ENCODE measurements at regions not wholly inside any gene's neighbourhood (a gene's known extent, or its start where the extent isn't known, plus 50 kb on each side); places are given as distances from the start of the nearest gene placed in this dataset.
"Not testable (repeated sequence)": the region's sequence is repeated elsewhere in the genome, so short reads cannot be mapped to it uniquely, and the experiment has no call there.

DNA sequence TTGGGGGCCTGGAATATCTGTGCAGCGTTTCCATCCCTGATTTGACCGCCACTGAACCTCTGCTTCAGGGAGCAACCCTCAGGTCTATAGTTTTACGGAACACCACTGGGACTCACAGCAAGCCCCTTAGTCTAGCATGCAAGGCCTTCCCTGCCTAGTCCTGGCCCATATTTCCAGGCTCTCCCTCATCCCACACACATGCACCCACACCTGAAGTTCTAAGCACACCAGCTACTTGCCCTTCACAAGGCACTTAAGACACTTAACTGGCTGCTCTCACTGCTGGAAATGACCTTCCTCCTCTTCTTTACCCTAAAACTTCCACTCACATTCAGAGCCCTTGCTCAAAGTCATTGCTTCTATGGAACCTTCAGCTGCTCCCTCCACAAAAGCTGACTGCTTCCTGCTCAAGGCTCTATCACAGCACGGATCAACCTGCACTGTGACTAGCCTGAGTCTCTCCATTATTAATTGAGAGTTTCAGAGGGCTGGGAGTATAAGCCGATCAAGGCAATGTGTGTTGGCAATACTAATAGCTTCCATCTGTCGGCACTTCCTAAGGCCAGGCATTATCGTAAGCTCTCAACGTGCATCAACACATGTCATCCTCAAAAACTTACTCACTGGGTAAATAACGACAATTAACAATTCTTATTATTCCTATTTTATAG, 84.3 kb downstream of the RRAGC start:
- no peak overlapping the region for H3K4me3 ChIP-seq (ENCODE audit: low read length)
- TF ChIP-seq, protein P1, sequence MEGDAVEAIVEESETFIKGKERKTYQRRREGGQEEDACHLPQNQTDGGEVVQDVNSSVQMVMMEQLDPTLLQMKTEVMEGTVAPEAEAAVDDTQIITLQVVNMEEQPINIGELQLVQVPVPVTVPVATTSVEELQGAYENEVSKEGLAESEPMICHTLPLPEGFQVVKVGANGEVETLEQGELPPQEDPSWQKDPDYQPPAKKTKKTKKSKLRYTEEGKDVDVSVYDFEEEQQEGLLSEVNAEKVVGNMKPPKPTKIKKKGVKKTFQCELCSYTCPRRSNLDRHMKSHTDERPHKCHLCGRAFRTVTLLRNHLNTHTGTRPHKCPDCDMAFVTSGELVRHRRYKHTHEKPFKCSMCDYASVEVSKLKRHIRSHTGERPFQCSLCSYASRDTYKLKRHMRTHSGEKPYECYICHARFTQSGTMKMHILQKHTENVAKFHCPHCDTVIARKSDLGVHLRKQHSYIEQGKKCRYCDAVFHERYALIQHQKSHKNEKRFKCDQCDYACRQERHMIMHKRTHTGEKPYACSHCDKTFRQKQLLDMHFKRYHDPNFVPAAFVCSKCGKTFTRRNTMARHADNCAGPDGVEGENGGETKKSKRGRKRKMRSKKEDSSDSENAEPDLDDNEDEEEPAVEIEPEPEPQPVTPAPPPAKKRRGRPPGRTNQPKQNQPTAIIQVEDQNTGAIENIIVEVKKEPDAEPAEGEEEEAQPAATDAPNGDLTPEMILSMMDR (IDR thresholded peaks at IDR 0.05; ENCODE audit: insufficient read depth, low read depth, low read length, missing control alignments): no peak
- DNase-seq (ENCODE audit: low read depth): no peak

DNA sequence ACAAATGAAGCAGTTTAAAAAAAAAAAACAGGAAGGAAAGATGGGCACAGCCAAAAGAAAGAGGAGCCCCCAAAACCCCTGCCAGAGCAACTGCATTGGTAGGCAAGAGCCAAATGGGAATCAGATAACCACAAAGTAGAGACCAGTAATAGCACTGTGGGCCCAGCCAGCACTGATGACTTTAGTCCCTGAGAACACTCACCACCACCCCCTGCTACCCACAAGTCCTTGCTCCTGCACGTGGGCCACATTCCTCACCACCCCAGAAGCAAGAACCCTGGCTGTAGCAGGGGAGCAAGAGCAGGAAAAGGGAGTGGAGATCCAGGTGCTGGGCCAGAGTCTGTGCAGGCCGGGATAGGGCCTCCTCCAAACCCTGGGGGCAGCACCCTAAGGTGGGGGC, 86.1 kb downstream of the RRAGC start:
- TF ChIP-seq, protein P1 (IDR thresholded peaks at IDR 0.05; ENCODE audit: insufficient read depth, low read depth, low read length, missing control alignments): no peak
- H3K4me3 ChIP-seq (ENCODE audit: low read length): no peak overlapping the region
- DNase-seq (ENCODE audit: low read depth): no peak

- DNase-seq (ENCODE audit: low read depth): no peak
- TF ChIP-seq, protein P1 (IDR thresholded peaks at IDR 0.05; ENCODE audit: insufficient read depth, low read depth, low read length, missing control alignments): no peak
- H3K4me3 ChIP-seq (ENCODE audit: low read length): no peak overlapping the region
Observed at GRCh38 chr1:38772953-38773352, 86.6 kb downstream of the RRAGC start.

DNA sequence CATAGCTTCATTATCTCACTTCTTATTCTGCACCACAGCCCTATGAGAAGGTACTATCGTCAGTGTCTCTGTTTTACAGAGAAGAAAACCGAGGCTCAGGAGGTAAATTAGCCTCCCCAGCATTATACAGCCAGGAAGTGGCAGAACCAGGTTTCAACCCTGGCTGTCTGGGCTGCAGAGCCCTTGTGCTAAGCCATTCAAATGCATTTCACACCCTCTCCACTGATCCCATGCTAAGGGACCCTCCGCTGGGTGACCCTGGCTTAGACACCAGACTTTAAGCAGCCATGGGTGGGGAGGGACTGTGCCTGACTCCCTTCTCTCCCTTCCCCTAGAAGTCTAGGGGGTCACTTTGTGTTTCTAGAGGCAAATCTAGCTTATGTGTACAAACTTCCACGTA, 87.5 kb downstream of the RRAGC start:
- DNase-seq (ENCODE audit: low read depth): no peak
- H3K4me3 ChIP-seq (ENCODE audit: low read length): no peak overlapping the region
- TF ChIP-seq, protein P1 (IDR thresholded peaks at IDR 0.05; ENCODE audit: insufficient read depth, low read depth, low read length, missing control alignments): no peak

DNA sequence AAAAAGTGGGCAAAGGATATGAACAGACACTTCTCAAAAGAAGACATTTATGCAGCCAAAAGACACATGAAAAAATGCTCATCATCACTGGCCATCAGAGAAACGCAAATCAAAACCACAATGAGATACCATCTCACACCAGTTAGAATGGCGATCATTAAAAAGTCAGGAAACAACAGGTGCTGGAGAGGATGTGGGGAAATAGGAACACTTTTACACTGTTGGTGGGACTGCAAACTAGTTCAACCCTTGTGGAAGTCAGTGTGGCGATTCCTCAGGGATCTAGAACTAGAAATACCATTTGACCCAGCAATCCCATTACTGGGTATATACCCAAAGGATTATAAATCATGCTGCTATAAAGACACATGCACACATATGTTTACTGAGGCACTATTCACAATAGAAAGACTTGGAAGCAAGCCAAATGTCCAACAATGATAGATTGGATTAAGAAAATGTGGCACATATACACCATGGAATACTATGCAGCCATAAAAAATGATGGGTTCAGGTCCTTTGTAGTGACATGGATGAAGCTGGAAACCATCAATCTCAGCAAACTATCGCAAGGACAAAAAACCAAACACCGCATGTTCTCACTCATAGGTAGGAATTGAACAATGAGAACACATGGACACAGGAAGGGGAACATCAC, 88.9 kb downstream of the RRAGC start:
- not testable (repeated sequence) for DNase-seq (ENCODE audit: low read depth); H3K4me3 ChIP-seq (ENCODE audit: low read length)

DNA sequence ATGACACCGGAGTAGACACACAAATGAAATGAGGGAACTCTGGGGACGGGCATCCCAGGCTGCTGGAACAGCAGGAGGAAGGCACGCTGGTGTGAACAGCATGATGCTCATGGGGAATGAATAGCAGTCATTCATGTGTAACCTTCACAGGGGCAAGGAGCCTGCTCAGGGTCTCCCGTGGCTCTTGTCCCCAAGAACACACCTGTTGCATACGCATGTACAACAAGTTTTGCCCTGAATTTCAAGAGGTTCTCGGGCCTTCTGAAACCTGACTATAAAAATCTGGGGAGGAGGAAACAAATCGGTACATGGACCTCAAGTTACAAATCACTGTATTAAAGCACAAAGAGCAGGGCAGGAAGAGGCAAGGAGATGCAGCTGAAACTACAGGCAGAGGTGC, 93.4 kb downstream of the RRAGC start:
- H3K4me3 ChIP-seq (ENCODE audit: low read length): no peak overlapping the region
- TF ChIP-seq, protein P1 (IDR thresholded peaks at IDR 0.05; ENCODE audit: insufficient read depth, low read depth, low read length, missing control alignments): no peak
- DNase-seq (ENCODE audit: low read depth): no peak

- TF ChIP-seq, protein P1 (IDR thresholded peaks at IDR 0.05; ENCODE audit: insufficient read depth, low read depth, low read length, missing control alignments): no peak
- no peak overlapping the region for H3K4me3 ChIP-seq (ENCODE audit: low read length)
- DNase-seq (ENCODE audit: low read depth): no peak
Observed at GRCh38 chr1:38763121-38763520, 96.5 kb downstream of the RRAGC start.

All from epithelial cell of esophagus (primary cell).